Smooth muscle cell (in vitro differentiated cells): ENCODE measurements at regions not wholly inside any gene's neighbourhood (a gene's known extent, or its start where the extent isn't known, plus 50 kb on each side); places are given as distances from the start of the nearest gene placed in this dataset.

ENCODE experiments used
- DNase-seq: peaks from one replicate; lab custom pipeline; 2025; ENCODE audit not compliant: unreplicated experiment; lab: John Stamatoyannopoulos, UW
- H2AFZ ChIP-seq: fragments of 200-600 bp; sonication (generic); 2 replicates; pipeline ENCODE4 v1.6.0; 2016; ENCODE audit warnings: antibody characterized with exemption, low read depth, mild to moderate bottlenecking
- H3F3A ChIP-seq: fragments of 200-600 bp; sonication (generic); 2 replicates; pipeline ENCODE4 v1.6.0; 2017; ENCODE audit warnings: antibody characterized with exemption, low read depth
- H3K27ac ChIP-seq: fragments of 200-600 bp; sonication (generic); 2 replicates; pipeline ENCODE4 v1.5.1; 2016; ENCODE audit warnings: low read depth, mild to moderate bottlenecking
- H3K27me3 ChIP-seq: fragments of 200-600 bp; sonication (generic); 2 replicates; pipeline ENCODE4 v1.6.1; 2016; ENCODE audit warnings: low read depth, mild to moderate bottlenecking
- H3K36me3 ChIP-seq: fragments of 200-600 bp; sonication (generic); 2 replicates; pipeline ENCODE4 v1.5.1; 2016; ENCODE audit warnings: low read depth
- H3K4me1 ChIP-seq: fragments of 200-600 bp; sonication (generic); 2 replicates; pipeline ENCODE4 v1.5.1; 2016; ENCODE audit warnings: low read depth
- H3K4me2 ChIP-seq: fragments of 200-600 bp; sonication (generic); 2 replicates; pipeline ENCODE4 v1.6.0; 2016; ENCODE audit warnings: mild to moderate bottlenecking
- H3K4me3 ChIP-seq: fragments of 200-600 bp; sonication (generic); 2 replicates; pipeline ENCODE4 v1.5.1; 2016; ENCODE audit warnings: mild to moderate bottlenecking
- H3K79me2 ChIP-seq: fragments of 200-600 bp; sonication (generic); 2 replicates; pipeline ENCODE4 v1.6.0; 2016; ENCODE audit warnings: low read depth, mild to moderate bottlenecking
- H3K9ac ChIP-seq: fragments of 200-600 bp; sonication (generic); 2 replicates; pipeline ENCODE4 v1.6.0; 2016; ENCODE audit warnings: low read depth
- H3K9me3 ChIP-seq: fragments of 200-600 bp; sonication (generic); replicated peaks from 2 replicates; pipeline ENCODE4 v1.5.1; 2016; ENCODE audit warnings: low read depth
- H4K20me1 ChIP-seq: fragments of 200-600 bp; sonication (generic); 2 replicates; pipeline ENCODE4 v1.6.0; 2016; ENCODE audit warnings: low read depth
- WGBS: methylation state at CpG from one replicate; pipeline ENCODE4 v1.1.7; 2016; ENCODE audit warnings: low lambda C conversion rate; 5-methylcytosine and 5-hydroxymethylcytosine counted together
- TF ChIP-seq, protein P1 (sequence below): fragments of 200-600 bp; sonication (generic); IDR thresholded peaks from 2 replicates; pipeline ENCODE4 v1.5.1; 2017; ENCODE audit warnings: borderline replicate concordance, mild to moderate bottlenecking, antibody characterized with exemption; ENCODE audit not compliant: insufficient read depth, poor library complexity, severe bottlenecking

DNA sequence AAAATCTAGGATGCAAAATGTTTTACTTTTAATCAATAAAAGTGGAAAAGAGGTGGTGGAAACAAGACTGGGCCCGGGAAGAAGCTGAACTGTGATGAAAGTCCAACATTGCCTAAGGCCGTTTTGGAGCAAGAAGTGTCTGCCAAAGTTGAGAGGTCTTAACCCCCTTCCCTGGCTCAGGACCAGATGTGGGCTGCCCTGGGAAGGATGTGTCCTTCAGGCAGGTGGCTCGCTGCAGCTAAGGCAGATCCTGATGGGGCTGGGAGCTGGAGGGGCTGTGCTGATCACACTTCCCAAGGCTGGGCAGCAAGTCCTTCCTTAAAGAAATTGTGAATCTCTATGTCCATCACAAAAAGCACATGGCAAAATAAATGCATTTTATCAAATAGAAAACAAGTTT lies 581.6 kb downstream of the GALC start:
- no peaks in the 10 kb centered on the region for H3K36me3 ChIP-seq
- DNase-seq = no peak
- no peaks in the 10 kb centered on the region for H3K27me3 ChIP-seq
- H3K9ac ChIP-seq = no peak overlapping the region
- H3K4me2 ChIP-seq = no peak overlapping the region
- H2AFZ ChIP-seq = no peak overlapping the region
- H3K79me2 ChIP-seq = no peaks in the 10 kb centered on the region
- no peaks in the 10 kb centered on the region for H3F3A ChIP-seq
- TF ChIP-seq, protein P1, sequence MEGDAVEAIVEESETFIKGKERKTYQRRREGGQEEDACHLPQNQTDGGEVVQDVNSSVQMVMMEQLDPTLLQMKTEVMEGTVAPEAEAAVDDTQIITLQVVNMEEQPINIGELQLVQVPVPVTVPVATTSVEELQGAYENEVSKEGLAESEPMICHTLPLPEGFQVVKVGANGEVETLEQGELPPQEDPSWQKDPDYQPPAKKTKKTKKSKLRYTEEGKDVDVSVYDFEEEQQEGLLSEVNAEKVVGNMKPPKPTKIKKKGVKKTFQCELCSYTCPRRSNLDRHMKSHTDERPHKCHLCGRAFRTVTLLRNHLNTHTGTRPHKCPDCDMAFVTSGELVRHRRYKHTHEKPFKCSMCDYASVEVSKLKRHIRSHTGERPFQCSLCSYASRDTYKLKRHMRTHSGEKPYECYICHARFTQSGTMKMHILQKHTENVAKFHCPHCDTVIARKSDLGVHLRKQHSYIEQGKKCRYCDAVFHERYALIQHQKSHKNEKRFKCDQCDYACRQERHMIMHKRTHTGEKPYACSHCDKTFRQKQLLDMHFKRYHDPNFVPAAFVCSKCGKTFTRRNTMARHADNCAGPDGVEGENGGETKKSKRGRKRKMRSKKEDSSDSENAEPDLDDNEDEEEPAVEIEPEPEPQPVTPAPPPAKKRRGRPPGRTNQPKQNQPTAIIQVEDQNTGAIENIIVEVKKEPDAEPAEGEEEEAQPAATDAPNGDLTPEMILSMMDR = no peak
- no peaks in the 10 kb centered on the region for H3K9me3 ChIP-seq
- no peak overlapping the region for H3K27ac ChIP-seq
- no peak overlapping the region for H3K4me3 ChIP-seq
- 74% methylated on average over 3 of the region's 3 CpGs for WGBS
- no peaks in the 10 kb centered on the region for H3K4me1 ChIP-seq
- H4K20me1 ChIP-seq = no peaks in the 10 kb centered on the region

DNA sequence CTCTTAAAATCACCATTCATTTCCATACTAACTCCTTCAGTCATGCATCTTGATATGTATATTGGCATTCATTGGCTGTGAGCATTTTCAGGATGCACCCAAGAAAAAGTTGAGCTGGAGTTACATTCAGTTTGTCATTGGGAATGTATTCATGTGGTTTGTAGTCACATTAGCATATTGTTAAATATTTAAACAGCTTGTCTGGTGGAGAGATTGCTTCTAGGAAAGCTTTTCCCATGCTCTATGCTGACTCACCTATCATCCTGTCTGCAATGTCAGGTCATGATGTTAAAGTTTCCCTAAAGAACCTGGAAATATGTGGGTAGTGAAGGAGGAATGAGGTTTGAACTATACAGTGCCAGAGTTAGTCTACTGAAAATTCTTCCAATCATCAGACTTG lies 583.6 kb downstream of the GALC start:
- Histone ChIP-seq H3K9me3 (no peaks in the 10 kb centered on the region), H3K27ac (no peak overlapping the region), H4K20me1 (no peaks in the 10 kb centered on the region), H3K9ac (no peak overlapping the region), H3K36me3 (no peaks in the 10 kb centered on the region), H3K4me1 (no peaks in the 10 kb centered on the region), H3K4me2 (no peak overlapping the region), H3K4me3 (no peak overlapping the region), H3F3A (no peaks in the 10 kb centered on the region), H3K27me3 (no peaks in the 10 kb centered on the region), H3K79me2 (no peaks in the 10 kb centered on the region), H2AFZ (no peak overlapping the region)
- no peak for DNase-seq
- TF ChIP-seq, protein P1 = no peak

DNA sequence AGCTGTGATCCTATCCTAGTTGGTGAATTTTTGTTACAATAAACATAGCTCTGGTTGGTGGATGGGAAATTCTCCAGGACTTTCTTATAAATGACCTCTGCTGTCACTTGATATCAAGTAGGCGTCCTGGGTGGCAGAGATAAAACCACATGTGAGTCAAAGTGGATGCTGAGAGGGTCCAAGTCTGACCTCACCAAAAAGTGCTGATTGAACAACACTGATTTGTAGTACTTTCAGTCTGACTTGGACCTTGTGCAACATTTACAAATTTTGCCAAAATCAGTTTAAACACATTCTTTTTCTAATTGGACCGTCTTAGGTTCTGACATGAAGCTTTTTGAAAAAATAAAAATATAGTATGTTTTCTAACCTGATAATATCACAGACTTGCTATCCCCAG lies 585.6 kb downstream of the GALC start:
- 75% methylated on average over 2 of the region's 2 CpGs for WGBS
- H3K9me3 ChIP-seq = no peaks in the 10 kb centered on the region
- TF ChIP-seq, protein P1 = no peak

DNA sequence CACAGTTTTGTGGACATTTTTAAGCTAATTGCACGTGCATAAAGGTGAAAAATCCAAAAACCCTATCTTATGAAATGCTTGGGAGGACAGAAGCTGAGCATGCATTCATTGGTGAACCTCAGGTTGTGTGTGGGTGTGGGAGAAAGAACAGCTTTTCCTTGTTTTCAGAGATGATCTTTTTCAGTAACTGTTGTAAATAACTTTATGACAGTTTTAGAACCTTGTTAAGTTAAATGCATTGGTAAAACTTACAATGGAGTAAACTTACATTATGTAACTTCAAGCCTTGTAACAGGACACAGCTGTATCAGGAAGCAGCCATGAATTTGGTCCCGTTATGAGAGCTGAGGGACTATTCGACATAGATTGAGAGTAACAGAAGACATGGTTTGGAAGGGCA lies 587.4 kb downstream of the GALC start:
- Histone ChIP-seq H3K79me2 (no peaks in the 10 kb centered on the region), H2AFZ (no peak overlapping the region), H3F3A (no peaks in the 10 kb centered on the region), H3K4me1 (no peaks in the 10 kb centered on the region), H4K20me1 (no peaks in the 10 kb centered on the region), H3K27ac (no peak overlapping the region), H3K4me3 (no peak overlapping the region), H3K4me2 (no peak overlapping the region), H3K9me3 (no peaks in the 10 kb centered on the region), H3K9ac (no peak overlapping the region), H3K36me3 (no peaks in the 10 kb centered on the region), H3K27me3 (no peaks in the 10 kb centered on the region)
- no peak for DNase-seq
- TF ChIP-seq, protein P1 = no peak
- 55% methylated on average over 3 of the region's 3 CpGs for WGBS

More for the DNA sequence above, 585.6 kb downstream of the GALC start:
- Histone ChIP-seq H3K4me3 (no peak overlapping the region), H2AFZ (no peak overlapping the region), H3K27me3 (no peaks in the 10 kb centered on the region), H3K79me2 (no peaks in the 10 kb centered on the region), H3F3A (no peaks in the 10 kb centered on the region), H3K9ac (no peak overlapping the region), H3K27ac (no peak overlapping the region), H4K20me1 (no peaks in the 10 kb centered on the region), H3K4me1 (no peaks in the 10 kb centered on the region), H3K4me2 (no peak overlapping the region), H3K36me3 (no peaks in the 10 kb centered on the region)
- DNase-seq = no peak
